ENCODE measurements at regions not wholly inside any gene's neighbourhood (a gene's known extent, or its start where the extent isn't known, plus 50 kb on each side); places are given as distances from the start of the nearest gene placed in this dataset.

DNA sequence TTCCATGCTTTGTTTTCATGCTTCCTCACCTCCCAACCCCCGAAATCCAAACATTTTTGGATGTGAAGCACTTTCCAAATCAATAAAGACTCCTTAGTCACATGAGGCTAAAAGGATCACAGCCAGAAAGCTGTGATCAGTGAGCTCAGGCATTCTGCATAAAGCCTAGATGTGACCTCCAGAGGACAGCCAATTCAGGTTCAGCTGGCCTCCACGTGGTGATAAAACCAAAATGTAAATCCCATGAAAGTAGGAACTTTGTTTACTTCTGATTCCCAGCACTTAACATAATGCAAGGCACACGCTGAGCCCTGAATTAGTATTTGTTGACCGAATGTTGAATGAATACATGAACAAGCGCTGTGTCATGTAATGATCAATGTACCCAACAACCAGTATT is 249.5 kb upstream of the EOMES start:
- Histone ChIP-seq H3K9me3 (ENCODE audit: control insufficient read depth in 2 of 3, insufficient read depth in 1 of 3, low read length in 3 of 3) (no peaks in the 10 kb centered on the region), H3K9ac (ENCODE audit: low read length in 3 of 3) (no peak overlapping the region), H3K27me3 (ENCODE audit: control insufficient read depth, insufficient read depth, low read length) (no peaks in the 10 kb centered on the region), H3K36me3 (ENCODE audit: control insufficient read depth in 2 of 3, insufficient read depth in 3 of 3, low read length in 3 of 3) (no peaks in the 10 kb centered on the region), H3K4me1 (ENCODE audit: control insufficient read depth in 2 of 3, insufficient read depth in 2 of 3, low read depth in 1 of 3, low read length in 3 of 3) (no peaks in the 10 kb centered on the region), H3K4me3 (ENCODE audit: low read length in 3 of 3) (no peak overlapping the region), H3K27ac (ENCODE audit: low read depth in 2 of 2, low read length in 2 of 2) (no peak overlapping the region)
- TF ChIP-seq CTCF (IDR thresholded peaks at IDR 0.05; ENCODE audit: borderline replicate concordance, extremely low read depth, insufficient read depth) = no peak
- intact Hi-C loops (cut with DNase I) = no loop called here
- FAIRE-seq (no peak), DNase-seq (no peak)

DNA sequence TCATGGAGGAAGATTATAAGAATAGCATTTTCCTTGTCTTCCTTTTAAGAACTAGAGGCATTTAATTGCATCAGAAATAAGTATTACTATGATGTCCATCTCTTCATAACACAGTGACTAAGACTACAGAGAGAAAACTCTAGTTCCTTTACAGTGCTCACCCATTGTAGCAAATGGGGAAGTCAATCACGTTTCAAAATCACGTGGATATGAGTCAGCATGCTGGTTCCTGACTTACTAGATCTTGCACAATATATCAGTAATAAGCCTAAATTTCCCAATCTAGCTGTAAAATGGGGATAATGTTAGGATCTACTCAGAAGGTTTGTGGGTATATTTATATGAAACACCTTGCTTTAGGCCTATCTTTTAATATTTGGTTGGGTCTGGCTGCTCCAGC is 254.8 kb upstream of the EOMES start:
- Histone ChIP-seq H3K27me3 (ENCODE audit: control insufficient read depth, insufficient read depth, low read length) (no peaks in the 10 kb centered on the region), H3K9ac (ENCODE audit: low read length in 3 of 3) (no peak overlapping the region), H3K4me3 (ENCODE audit: low read length in 3 of 3) (no peak overlapping the region), H3K27ac (ENCODE audit: low read depth in 2 of 2, low read length in 2 of 2) (no peak overlapping the region), H3K4me1 (ENCODE audit: control insufficient read depth in 2 of 3, insufficient read depth in 2 of 3, low read depth in 1 of 3, low read length in 3 of 3) (no peaks in the 10 kb centered on the region), H3K9me3 (ENCODE audit: control insufficient read depth in 2 of 3, insufficient read depth in 1 of 3, low read length in 3 of 3) (no peaks in the 10 kb centered on the region), H3K36me3 (ENCODE audit: control insufficient read depth in 2 of 3, insufficient read depth in 3 of 3, low read length in 3 of 3) (no peaks in the 10 kb centered on the region)
- FAIRE-seq = no peak
- DNase-seq = no peak
- TF ChIP-seq CTCF (IDR thresholded peaks at IDR 0.05; ENCODE audit: borderline replicate concordance, extremely low read depth, insufficient read depth) = no peak
- intact Hi-C loops (cut with DNase I) = no loop called here

- no peaks in the 10 kb centered on the region for H3K9me3 ChIP-seq (ENCODE audit: control insufficient read depth in 2 of 3, insufficient read depth in 1 of 3, low read length in 3 of 3)
- TF ChIP-seq CTCF (IDR thresholded peaks at IDR 0.05; ENCODE audit: borderline replicate concordance, extremely low read depth, insufficient read depth) = no peak
- no peak overlapping the region for H3K9ac ChIP-seq (ENCODE audit: low read length in 3 of 3)
- no peak overlapping the region for H3K27ac ChIP-seq (ENCODE audit: low read depth in 2 of 2, low read length in 2 of 2)
- H3K4me1 ChIP-seq (ENCODE audit: control insufficient read depth in 2 of 3, insufficient read depth in 2 of 3, low read depth in 1 of 3, low read length in 3 of 3) = no peaks in the 10 kb centered on the region
- intact Hi-C loops (cut with DNase I) = no loop called here
- FAIRE-seq (no peak), DNase-seq (no peak)
- no peaks in the 10 kb centered on the region for H3K27me3 ChIP-seq (ENCODE audit: control insufficient read depth, insufficient read depth, low read length)
- no peak overlapping the region for H3K4me3 ChIP-seq (ENCODE audit: low read length in 3 of 3)
- no peaks in the 10 kb centered on the region for H3K36me3 ChIP-seq (ENCODE audit: control insufficient read depth in 2 of 3, insufficient read depth in 3 of 3, low read length in 3 of 3)
These were observed 256.3 kb upstream of the EOMES start for GRCh38 chr3:27978440-27978839.

DNA sequence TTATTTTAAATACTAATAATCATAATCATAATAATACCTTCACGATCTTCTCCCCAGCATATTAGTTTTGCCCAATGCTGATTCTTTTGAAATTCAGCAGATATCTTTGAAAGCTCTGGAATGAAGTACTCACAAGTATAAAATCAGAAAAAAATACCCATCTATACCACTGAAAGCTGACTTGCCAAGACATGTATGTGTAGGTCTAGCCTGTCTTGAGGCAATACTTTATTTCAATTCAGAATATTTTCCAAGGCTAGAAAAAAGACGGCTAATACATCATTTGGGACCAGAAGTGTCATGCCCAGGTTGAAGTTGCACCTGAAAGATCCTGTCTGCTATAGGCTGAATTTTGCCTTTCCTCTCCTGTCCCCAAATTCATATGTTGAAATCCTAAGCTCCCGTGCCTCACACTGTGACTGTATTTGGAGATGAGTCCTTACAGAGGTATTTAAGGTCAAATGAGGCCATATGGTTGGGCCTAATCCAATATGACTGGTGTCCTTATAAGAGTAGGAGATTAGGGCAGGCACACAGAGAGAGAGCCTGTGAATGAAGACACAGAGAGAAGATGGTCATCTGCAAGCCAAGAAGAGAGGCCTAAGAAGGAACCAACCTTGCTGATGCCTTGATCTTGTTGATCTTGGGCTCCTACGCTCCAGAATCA is 255.9 kb upstream of the CMC1 start:
- intact Hi-C loops (cut with DNase I) = no loop called here
- DNase-seq (no peak), FAIRE-seq (no peak)
- H3K27ac ChIP-seq (ENCODE audit: low read depth in 2 of 2, low read length in 2 of 2) = no peak overlapping the region
- no peaks in the 10 kb centered on the region for H3K9me3 ChIP-seq (ENCODE audit: control insufficient read depth in 2 of 3, insufficient read depth in 1 of 3, low read length in 3 of 3)
- TF ChIP-seq CTCF (IDR thresholded peaks at IDR 0.05; ENCODE audit: borderline replicate concordance, extremely low read depth, insufficient read depth) = no peak
- H3K4me3 ChIP-seq (ENCODE audit: low read length in 3 of 3) = no peak overlapping the region
- no peak overlapping the region for H3K9ac ChIP-seq (ENCODE audit: low read length in 3 of 3)
- H3K27me3 ChIP-seq (ENCODE audit: control insufficient read depth, insufficient read depth, low read length) = no peaks in the 10 kb centered on the region
- no peaks in the 10 kb centered on the region for H3K4me1 ChIP-seq (ENCODE audit: control insufficient read depth in 2 of 3, insufficient read depth in 2 of 3, low read depth in 1 of 3, low read length in 3 of 3)
- H3K36me3 ChIP-seq (ENCODE audit: control insufficient read depth in 2 of 3, insufficient read depth in 3 of 3, low read length in 3 of 3) = no peaks in the 10 kb centered on the region
